ENCODE measurements at regions not wholly inside any gene's neighbourhood (a gene's known extent, or its start where the extent isn't known, plus 50 kb on each side); places are given as distances from the start of the nearest gene placed in this dataset.

- H3K9me3 ChIP-seq (replicated peaks in 1 of 3), result no peaks in the 10 kb centered on the region
- peak in 3 of 7 donors; percentile 25 to 74 (median 46) for DNase-seq
- no peaks in the 10 kb centered on the region for H3K27me3 ChIP-seq
- H3K4me1 ChIP-seq (replicated peaks in 1 of 2), result peaks cover 0 to 15% of the 10 kb centered on the region in 2 donors
- no peaks in the 10 kb centered on the region for H3K36me3 ChIP-seq (replicated peaks in 1 of 2)
- no peak overlapping the region for H3K4me3 ChIP-seq
- TF ChIP-seq POLR2A (IDR thresholded peaks at IDR 0.05) (no peak), CTCF (IDR thresholded peaks at IDR 0.05) (no peak)
- 73 to 78% (median 75%) methylated on average over 5 to 8 of the region's 8 CpGs for WGBS, 4 donors
- intact Hi-C loops (cut with DNase I), result no loop called here
- peak overlapping the region in 3 of 5 donors; percentile 5 to 62 (median 14) for H3K27ac ChIP-seq
Observed at GRCh38 chr2:20565623-20566236, 85.2 kb downstream of the HS1BP3 start.

DNA sequence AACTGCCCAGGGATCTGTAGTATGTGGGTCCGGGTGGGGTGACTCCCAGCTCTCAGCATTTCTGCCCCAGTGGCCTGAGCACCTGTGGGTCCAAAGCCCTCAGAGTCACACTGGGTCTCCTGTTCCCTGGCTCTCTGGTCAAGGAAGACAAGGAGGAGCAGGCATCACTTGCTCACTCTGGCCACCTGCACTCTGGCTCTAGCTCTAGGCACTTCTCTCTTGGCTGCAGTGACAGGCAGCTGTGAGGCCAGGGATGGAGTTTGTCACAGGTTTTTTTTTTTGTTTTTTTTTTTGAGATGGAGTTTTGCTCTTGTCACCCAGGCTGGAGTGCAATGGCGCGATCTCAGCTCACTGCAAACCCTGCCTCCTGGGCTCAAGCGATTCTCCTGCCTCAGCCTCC is 84.6 kb downstream of the HS1BP3 start:
- no peak for TF ChIP-seq POLR2A (IDR thresholded peaks at IDR 0.05)
- peaks cover 0 to 14% of the 10 kb centered on the region in 2 donors for H3K4me1 ChIP-seq (replicated peaks in 1 of 2)
- intact Hi-C loops (cut with DNase I), result no loop called here
- no peaks in the 10 kb centered on the region for H3K36me3 ChIP-seq (replicated peaks in 1 of 2)
- no peaks in the 10 kb centered on the region for H3K9me3 ChIP-seq (replicated peaks in 1 of 3)
- no peak for DNase-seq
- H3K4me3 ChIP-seq, result no peak overlapping the region
- peak overlapping the region in 2 of 5 donors; percentile 14 to 62 for H3K27ac ChIP-seq
- H3K27me3 ChIP-seq, result no peaks in the 10 kb centered on the region
- 92 to 100% (median 93%) methylated on average over 3 to 4 of the region's 4 CpGs for WGBS, 4 donors

DNA sequence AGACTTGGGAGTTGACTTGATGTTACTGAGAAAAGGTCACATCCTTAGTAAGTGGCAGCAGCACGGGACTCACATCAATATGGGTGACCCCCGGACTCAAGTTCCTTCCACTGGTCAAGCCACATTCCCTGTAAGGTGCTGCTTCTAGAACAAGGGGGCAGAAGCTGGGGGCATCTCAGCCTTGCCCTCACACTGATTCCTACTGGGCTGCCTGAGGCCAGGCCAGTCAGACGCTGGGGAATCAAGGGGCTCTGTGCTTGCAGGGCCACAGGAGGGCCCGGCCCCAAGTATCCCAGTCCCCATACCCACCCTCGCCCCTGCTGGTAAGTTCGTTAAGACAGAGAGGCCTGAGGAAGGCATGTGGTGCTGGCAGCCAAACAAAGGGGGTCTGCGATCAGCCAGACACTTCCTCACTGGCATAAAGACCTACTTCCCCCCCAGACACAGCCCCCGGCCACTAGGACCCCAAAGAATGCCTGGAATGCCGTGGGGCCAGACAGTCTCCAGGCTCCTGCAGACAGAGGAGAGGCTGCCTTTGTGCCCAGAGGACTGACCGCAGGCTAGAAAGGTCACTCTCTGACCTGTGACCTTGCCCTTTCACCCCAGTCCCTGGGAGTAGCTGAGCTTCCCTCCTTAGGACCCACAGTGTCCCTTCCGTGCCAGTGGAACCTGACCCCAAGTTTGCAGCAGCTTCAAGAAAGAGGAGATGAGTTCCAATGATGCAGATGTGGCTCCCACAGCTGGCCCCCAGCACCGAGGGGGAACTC is 83.6 kb downstream of the HS1BP3 start:
- Histone ChIP-seq H3K27ac (peak overlapping the region in 2 of 5 donors; percentile 10 to 83), H3K36me3 (replicated peaks in 1 of 2) (no peaks in the 10 kb centered on the region), H3K9me3 (replicated peaks in 1 of 3) (no peaks in the 10 kb centered on the region), H3K27me3 (no peaks in the 10 kb centered on the region), H3K4me3 (no peak overlapping the region), H3K4me1 (replicated peaks in 1 of 2) (peaks cover 4 to 20% of the 10 kb centered on the region in 2 donors)
- DNase-seq, result no peak
- intact Hi-C loops (cut with DNase I), result no loop called here
- no peak for TF ChIP-seq POLR2A (IDR thresholded peaks at IDR 0.05)
- TF ChIP-seq CTCF (IDR thresholded peaks at IDR 0.05), result no peak
- WGBS, 4 donors, result 84 to 90% (median 89%) methylated on average over 2 to 12 of the region's 12 CpGs

Measured in adrenal gland (tissue), 9 donors.